ENCODE measurements at regions not wholly inside any gene's neighbourhood (a gene's known extent, or its start where the extent isn't known, plus 50 kb on each side); places are given as distances from the start of the nearest gene placed in this dataset.
"Not testable (repeated sequence)": the region's sequence is repeated elsewhere in the genome, so short reads cannot be mapped to it uniquely, and the experiment has no call there.

- DNase-seq (ENCODE audit: low read depth in 2 of 2) = no peak
Measured at GRCh38 chr12:91249518-91250272, 67.1 kb upstream of the DCN start.

- DNase-seq (ENCODE audit: low read depth in 2 of 2) = no peak
Measured at GRCh38 chr12:91249054-91249453, 66.4 kb upstream of the DCN start.

GRCh38 chr12:91243177-91243576 lies 60.6 kb upstream of the DCN start:
- not testable (repeated sequence) for DNase-seq (ENCODE audit: low read depth in 2 of 2)

- DNase-seq (ENCODE audit: low read depth in 2 of 2) = no peak
Measured at GRCh38 chr12:91241756-91242155, 59.1 kb upstream of the DCN start.

GRCh38 chr12:91240386-91241095 lies 57.9 kb upstream of the DCN start:
- no peak for DNase-seq (ENCODE audit: low read depth in 2 of 2)

GRCh38 chr12:91239481-91239880 lies 56.9 kb upstream of the DCN start:
- no peak for DNase-seq (ENCODE audit: low read depth in 2 of 2)

Measured in stimulated activated CD8-positive, alpha-beta memory T cell treated with anti-CD3 and anti-CD28 coated beads, Interleukin-15, amount 100 ng/mL, for 4 hours (primary cell).